ENCODE measurements at regions not wholly inside any gene's neighbourhood (a gene's known extent, or its start where the extent isn't known, plus 50 kb on each side); places are given as distances from the start of the nearest gene placed in this dataset.

- H2AFZ ChIP-seq (ENCODE audit: low read length), result no peak overlapping the region
- no peaks in the 10 kb centered on the region for H3K79me2 ChIP-seq (ENCODE audit: insufficient read depth, low read length)
- H3K36me3 ChIP-seq (ENCODE audit: insufficient read depth, low read length), result no peaks in the 10 kb centered on the region
- no peaks in the 10 kb centered on the region for H4K20me1 ChIP-seq (ENCODE audit: insufficient read depth, low read length)
- H3K27me3 ChIP-seq (ENCODE audit: insufficient read depth, low read length), result no peaks in the 10 kb centered on the region
- no peaks in the 10 kb centered on the region for H3K4me1 ChIP-seq (ENCODE audit: insufficient read depth, low read length, severe bottlenecking)
- TF ChIP-seq EZH2 (IDR thresholded peaks at IDR 0.05; ENCODE audit: borderline replicate concordance, low read length) (no peak), CTCF (IDR thresholded peaks at IDR 0.05; ENCODE audit: low read length) (no peak)
- no peak overlapping the region for H3K27ac ChIP-seq (ENCODE audit: low read depth, low read length, poor library complexity, severe bottlenecking)
- H3K9me3 ChIP-seq (ENCODE audit: low read length), result no peaks in the 10 kb centered on the region
- H3K9me2 ChIP-seq (ENCODE audit: low read depth, low read length), result no peaks in the 10 kb centered on the region
- H3K9ac ChIP-seq (ENCODE audit: low read length), result no peak overlapping the region
- no peak overlapping the region for H3K4me3 ChIP-seq (ENCODE audit: low read depth, low read length, poor library complexity, severe bottlenecking)
- no peaks in the 10 kb centered on the region for H3F3A ChIP-seq (ENCODE audit: insufficient read depth, low read length)
- H3K4me2 ChIP-seq (ENCODE audit: low read length), result no peak overlapping the region
Measured at GRCh38 chr5:39518516-39518915, 93.7 kb upstream of the DAB2 start.

- Histone ChIP-seq H3K9me3 (ENCODE audit: low read length) (no peaks in the 10 kb centered on the region), H4K20me1 (ENCODE audit: insufficient read depth, low read length) (no peaks in the 10 kb centered on the region), H3F3A (ENCODE audit: insufficient read depth, low read length) (no peaks in the 10 kb centered on the region), H3K36me3 (ENCODE audit: insufficient read depth, low read length) (no peaks in the 10 kb centered on the region), H3K4me1 (ENCODE audit: insufficient read depth, low read length, severe bottlenecking) (no peaks in the 10 kb centered on the region), H3K27me3 (ENCODE audit: insufficient read depth, low read length) (no peaks in the 10 kb centered on the region), H3K79me2 (ENCODE audit: insufficient read depth, low read length) (no peaks in the 10 kb centered on the region), H3K9ac (ENCODE audit: low read length) (no peak overlapping the region), H2AFZ (ENCODE audit: low read length) (no peak overlapping the region), H3K4me3 (ENCODE audit: low read depth, low read length, poor library complexity, severe bottlenecking) (no peak overlapping the region), H3K27ac (ENCODE audit: low read depth, low read length, poor library complexity, severe bottlenecking) (no peak overlapping the region), H3K9me2 (ENCODE audit: low read depth, low read length) (no peaks in the 10 kb centered on the region), H3K4me2 (ENCODE audit: low read length) (no peak overlapping the region)
- no peak for TF ChIP-seq CTCF (IDR thresholded peaks at IDR 0.05; ENCODE audit: low read length)
Measured at GRCh38 chr5:39517800-39518199, 93.0 kb upstream of the DAB2 start.

- TF ChIP-seq EZH2 (IDR thresholded peaks at IDR 0.05; ENCODE audit: borderline replicate concordance, low read length) (no peak), CTCF (IDR thresholded peaks at IDR 0.05; ENCODE audit: low read length) (no peak)
Measured at GRCh38 chr5:39515881-39516280, 91.1 kb upstream of the DAB2 start.

More at GRCh38 chr5:39515881-39516280, 91.1 kb upstream of the DAB2 start:
- H3K4me2 ChIP-seq (ENCODE audit: low read length), result no peak overlapping the region
- H3K79me2 ChIP-seq (ENCODE audit: insufficient read depth, low read length), result no peaks in the 10 kb centered on the region
- H3F3A ChIP-seq (ENCODE audit: insufficient read depth, low read length), result no peaks in the 10 kb centered on the region
- H3K9me2 ChIP-seq (ENCODE audit: low read depth, low read length), result no peaks in the 10 kb centered on the region
- no peak overlapping the region for H3K4me3 ChIP-seq (ENCODE audit: low read depth, low read length, poor library complexity, severe bottlenecking)
- no peak overlapping the region for H3K9ac ChIP-seq (ENCODE audit: low read length)
- no peaks in the 10 kb centered on the region for H3K36me3 ChIP-seq (ENCODE audit: insufficient read depth, low read length)
- no peaks in the 10 kb centered on the region for H4K20me1 ChIP-seq (ENCODE audit: insufficient read depth, low read length)
- no peaks in the 10 kb centered on the region for H3K4me1 ChIP-seq (ENCODE audit: insufficient read depth, low read length, severe bottlenecking)
- no peak overlapping the region for H2AFZ ChIP-seq (ENCODE audit: low read length)
- no peaks in the 10 kb centered on the region for H3K9me3 ChIP-seq (ENCODE audit: low read length)
- no peak overlapping the region for H3K27ac ChIP-seq (ENCODE audit: low read depth, low read length, poor library complexity, severe bottlenecking)
- H3K27me3 ChIP-seq (ENCODE audit: insufficient read depth, low read length), result no peaks in the 10 kb centered on the region
